ENCODE measurements at regions not wholly inside any gene's neighbourhood (a gene's known extent, or its start where the extent isn't known, plus 50 kb on each side); places are given as distances from the start of the nearest gene placed in this dataset.

DNA sequence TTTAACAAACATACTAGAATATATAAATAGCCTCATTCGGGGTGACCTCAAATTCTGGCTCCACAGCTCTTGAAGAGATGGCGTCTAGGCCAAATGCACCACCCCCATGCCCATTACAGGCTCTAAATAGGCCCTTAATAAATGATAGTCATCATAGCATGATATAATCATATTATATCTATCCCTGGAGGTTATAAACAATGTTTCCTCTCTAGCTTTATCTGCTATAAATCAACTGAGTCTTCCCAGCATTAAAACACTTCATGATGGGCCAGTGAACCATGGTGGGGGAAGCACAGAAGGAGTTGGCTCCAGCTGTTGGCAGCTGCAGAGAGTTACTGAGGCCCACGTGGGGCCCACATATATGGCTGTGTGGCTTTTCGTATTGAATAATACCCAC is 214.9 kb upstream of the MPHOSPH6 start (continued):
- no peak for TF ChIP-seq HNF1A (IDR thresholded peaks at IDR 0.05; ENCODE audit: low read depth)
- TF ChIP-seq HNF1A (CRISPR knock-in tag; IDR thresholded peaks at IDR 0.05; ENCODE audit: borderline replicate concordance), result no peak
- no peak for TF ChIP-seq MZF1 (CRISPR knock-in tag; IDR thresholded peaks at IDR 0.05; ENCODE audit: borderline replicate concordance)
- no peak for TF ChIP-seq YEATS4 (CRISPR knock-in tag; IDR thresholded peaks at IDR 0.05; ENCODE audit: borderline replicate concordance)
- TF ChIP-seq PITX1 (CRISPR knock-in tag; IDR thresholded peaks at IDR 0.05), result no peak
- no peak for TF ChIP-seq ZNF468 (CRISPR knock-in tag; IDR thresholded peaks at IDR 0.05)

GRCh38 chr16:82384017-82384416 is 214.0 kb upstream of the MPHOSPH6 start:
- BruUV-seq (replicated peaks), result no TSS peak

More at GRCh38 chr16:82384017-82384416, 214.0 kb upstream of the MPHOSPH6 start:
- Histone ChIP-seq H3K79me2 (ENCODE audit: insufficient read depth, low read length) (no peaks in the 10 kb centered on the region), H3K27ac (ENCODE audit: extremely low read length, insufficient read depth, low read length) (no peak overlapping the region), H3K4me3 (replicated peaks in 1 of 3; ENCODE audit: insufficient read depth in 1 of 3, low read depth in 2 of 3, low read length in 3 of 3) (no peak overlapping the region), H3K36me3 (replicated peaks in 1 of 2; ENCODE audit: control insufficient read depth in 1 of 2, insufficient read depth in 2 of 2, low read length in 2 of 2) (no peaks in the 10 kb centered on the region), H3K9me3 (ENCODE audit: low read length) (no peaks in the 10 kb centered on the region), H4K20me1 (ENCODE audit: insufficient read depth, low read length) (no peaks in the 10 kb centered on the region), H2AFZ (ENCODE audit: low read length) (no peak overlapping the region), H3K4me1 (ENCODE audit: insufficient read depth, low read length) (no peaks in the 10 kb centered on the region), H3K4me2 (ENCODE audit: low read depth, low read length) (no peak overlapping the region), H3K9ac (ENCODE audit: insufficient read depth, low read depth, low read length) (no peak overlapping the region), H3K27me3 (ENCODE audit: control insufficient read depth in 1 of 2, insufficient read depth in 2 of 2, low read length in 2 of 2) (peaks cover 0 to 13% of the 10 kb centered on the region in 2 experiments; a peak in 3 of 5 replicates)
- no peak for FAIRE-seq
- ChIA-PET POLR2A (no interaction called here), CTCF (ENCODE audit: low intra/inter-chr PET ratio, low total read pairs) (no interaction called here)
- intact Hi-C loops (cut with micrococcal nuclease; ENCODE audit: unreplicated experiment) (no loop called here), in situ Hi-C loops (cut with HindIII; ENCODE audit: extremely low pct_ligation_motif_present, low pct_unique_long_range_greater_than_20kb) (no loop called here)
- ATAC-seq, result no peak
- 14% methylated on average over 4 of the region's 4 CpGs for WGBS (ENCODE audit: low lambda C conversion rate)
- TF ChIP-seq ZNF331 (CRISPR knock-in tag; IDR thresholded peaks at IDR 0.05) (no peak), SALL1 (CRISPR knock-in tag; IDR thresholded peaks at IDR 0.05) (no peak), ZNF431 (CRISPR knock-in tag; IDR thresholded peaks at IDR 0.05; ENCODE audit: borderline replicate concordance, low read depth) (no peak)
- TF ChIP-seq, protein P1, sequence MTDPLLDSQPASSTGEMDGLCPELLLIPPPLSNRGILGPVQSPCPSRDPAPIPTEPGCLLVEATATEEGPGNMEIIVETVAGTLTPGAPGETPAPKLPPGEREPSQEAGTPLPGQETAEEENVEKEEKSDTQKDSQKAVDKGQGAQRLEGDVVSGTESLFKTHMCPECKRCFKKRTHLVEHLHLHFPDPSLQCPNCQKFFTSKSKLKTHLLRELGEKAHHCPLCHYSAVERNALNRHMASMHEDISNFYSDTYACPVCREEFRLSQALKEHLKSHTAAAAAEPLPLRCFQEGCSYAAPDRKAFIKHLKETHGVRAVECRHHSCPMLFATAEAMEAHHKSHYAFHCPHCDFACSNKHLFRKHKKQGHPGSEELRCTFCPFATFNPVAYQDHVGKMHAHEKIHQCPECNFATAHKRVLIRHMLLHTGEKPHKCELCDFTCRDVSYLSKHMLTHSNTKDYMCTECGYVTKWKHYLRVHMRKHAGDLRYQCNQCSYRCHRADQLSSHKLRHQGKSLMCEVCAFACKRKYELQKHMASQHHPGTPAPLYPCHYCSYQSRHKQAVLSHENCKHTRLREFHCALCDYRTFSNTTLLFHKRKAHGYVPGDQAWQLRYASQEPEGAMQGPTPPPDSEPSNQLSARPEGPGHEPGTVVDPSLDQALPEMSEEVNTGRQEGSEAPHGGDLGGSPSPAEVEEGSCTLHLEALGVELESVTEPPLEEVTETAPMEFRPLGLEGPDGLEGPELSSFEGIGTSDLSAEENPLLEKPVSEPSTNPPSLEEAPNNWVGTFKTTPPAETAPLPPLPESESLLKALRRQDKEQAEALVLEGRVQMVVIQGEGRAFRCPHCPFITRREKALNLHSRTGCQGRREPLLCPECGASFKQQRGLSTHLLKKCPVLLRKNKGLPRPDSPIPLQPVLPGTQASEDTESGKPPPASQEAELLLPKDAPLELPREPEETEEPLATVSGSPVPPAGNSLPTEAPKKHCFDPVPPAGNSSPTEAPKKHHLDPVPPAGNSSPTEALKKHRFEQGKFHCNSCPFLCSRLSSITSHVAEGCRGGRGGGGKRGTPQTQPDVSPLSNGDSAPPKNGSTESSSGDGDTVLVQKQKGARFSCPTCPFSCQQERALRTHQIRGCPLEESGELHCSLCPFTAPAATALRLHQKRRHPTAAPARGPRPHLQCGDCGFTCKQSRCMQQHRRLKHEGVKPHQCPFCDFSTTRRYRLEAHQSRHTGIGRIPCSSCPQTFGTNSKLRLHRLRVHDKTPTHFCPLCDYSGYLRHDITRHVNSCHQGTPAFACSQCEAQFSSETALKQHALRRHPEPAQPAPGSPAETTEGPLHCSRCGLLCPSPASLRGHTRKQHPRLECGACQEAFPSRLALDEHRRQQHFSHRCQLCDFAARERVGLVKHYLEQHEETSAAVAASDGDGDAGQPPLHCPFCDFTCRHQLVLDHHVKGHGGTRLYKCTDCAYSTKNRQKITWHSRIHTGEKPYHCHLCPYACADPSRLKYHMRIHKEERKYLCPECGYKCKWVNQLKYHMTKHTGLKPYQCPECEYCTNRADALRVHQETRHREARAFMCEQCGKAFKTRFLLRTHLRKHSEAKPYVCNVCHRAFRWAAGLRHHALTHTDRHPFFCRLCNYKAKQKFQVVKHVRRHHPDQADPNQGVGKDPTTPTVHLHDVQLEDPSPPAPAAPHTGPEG (CRISPR knock-in tag; IDR thresholded peaks at IDR 0.05), result no peak
- no peak for DNase-seq (ENCODE audit: low spot score)
